Activated T-helper 2 cell treated with anti-CD3 and anti-CD28 coated beads, Interferon-gamma antibody, Interleukin-2, Interleukin-4, amounts not matched to agents 10 μg/mL and 5 μg/mL and 100 μg/mL, durations not matched to agents 14 hours and 24 hours and 36 hours (primary cell): ENCODE measurements at regions not wholly inside any gene's neighbourhood (a gene's known extent, or its start where the extent isn't known, plus 50 kb on each side); places are given as distances from the start of the nearest gene placed in this dataset.
A peak's percentile ranks its signal among the peaks of the same experiment; 100 is the strongest.

Source experiments
- DNase-seq: peaks from one replicate; pipeline ENCODE4 v3.0.0; 2021; ENCODE audit warnings: low spot score
- H3K27ac Mint-ChIP-seq: one replicate; pipeline ENCODE4 v1.8.0; 2021; ENCODE audit warnings: mixed read lengths
- H3K27me3 Mint-ChIP-seq: one replicate; pipeline ENCODE4 v1.8.0; 2021; ENCODE audit warnings: low read depth, mixed read lengths
- H3K36me3 Mint-ChIP-seq: one replicate; pipeline ENCODE4 v1.8.0; 2021; ENCODE audit warnings: low read depth, mixed read lengths
- H3K4me1 Mint-ChIP-seq: one replicate; pipeline ENCODE4 v1.8.0; 2021; ENCODE audit warnings: low read depth, mixed read lengths
- H3K4me3 Mint-ChIP-seq: one replicate; pipeline ENCODE4 v1.8.0; 2021; ENCODE audit warnings: low read depth, mild to moderate bottlenecking, moderate library complexity, mixed read lengths
- H3K9me3 Mint-ChIP-seq: one replicate; pipeline ENCODE4 v1.8.0; 2021; ENCODE audit warnings: mixed read lengths
- intact Hi-C: fragments of 100-400 bp; cut with micrococcal nuclease; formaldehyde crosslinking; loops from one replicate; pipeline ENCODE4 v1.15.1; 2023

DNA sequence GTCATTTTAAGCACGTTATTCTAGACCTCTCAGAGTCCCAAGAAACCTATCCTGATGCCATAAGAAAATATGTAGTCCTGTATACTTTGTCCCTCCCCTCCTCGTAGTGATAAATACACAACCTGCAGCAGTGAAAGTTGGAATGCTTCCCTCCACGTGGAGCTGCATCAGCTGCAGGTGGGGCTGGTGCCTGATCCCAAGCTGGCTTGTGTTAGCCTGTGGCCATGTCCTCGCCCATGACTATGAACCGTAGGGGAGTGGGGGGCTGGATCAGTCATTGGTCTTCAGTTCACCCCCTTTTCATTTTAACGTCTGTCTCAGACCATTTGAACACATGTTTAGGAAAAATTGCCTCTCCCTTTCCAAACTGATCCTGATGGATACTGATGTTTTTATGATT is 171.4 kb upstream of the HABP2 start:
- Mint-ChIP-seq H3K27me3 (peaks cover 58% of the 10 kb centered on the region), H3K27ac (no peak overlapping the region), H3K36me3 (no peaks in the 10 kb centered on the region), H3K9me3 (no peaks in the 10 kb centered on the region), H3K4me1 (peaks cover 11% of the 10 kb centered on the region), H3K4me3 (no peak overlapping the region)
- DNase-seq: no peak
- intact Hi-C loops: loop anchor here (10.0 kb wide), 1 partner anchor 897 kb away; no protein-coding TSS in a partner anchor

DNA sequence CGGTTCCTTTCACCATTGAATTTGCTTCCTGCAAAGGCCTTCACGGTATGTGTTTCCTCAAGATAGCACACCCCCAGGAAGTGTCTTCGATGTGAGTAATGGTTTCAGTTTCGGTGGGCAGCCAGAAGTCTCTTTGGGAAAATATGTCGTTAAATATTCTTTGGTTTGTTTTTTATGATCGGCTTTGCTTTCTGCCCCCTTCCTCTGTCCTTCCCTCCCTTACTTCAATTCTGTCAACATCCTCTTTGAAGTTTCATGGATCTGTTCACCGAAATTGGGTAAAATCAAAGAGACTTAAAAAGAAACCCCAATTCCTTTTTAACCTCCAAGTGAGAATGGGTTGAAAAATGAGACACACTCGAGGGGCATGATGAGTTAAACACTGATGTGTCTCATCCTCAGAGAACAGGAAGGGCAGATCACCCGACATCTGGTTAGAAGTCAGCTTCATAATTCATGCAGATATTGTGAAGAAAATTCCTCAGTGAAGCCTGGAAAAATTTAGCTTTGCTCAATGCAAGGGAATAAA is 170.8 kb upstream of the HABP2 start:
- H3K4me3 Mint-ChIP-seq: peak overlapping the region; percentile 14
- no peak overlapping the region for H3K27ac Mint-ChIP-seq
- no peaks in the 10 kb centered on the region for H3K9me3 Mint-ChIP-seq
- peaks cover 11% of the 10 kb centered on the region for H3K4me1 Mint-ChIP-seq
- H3K27me3 Mint-ChIP-seq: peaks cover 62% of the 10 kb centered on the region
- intact Hi-C loops: loop anchor here (10.0 kb wide), 1 partner anchor 897 kb away; no protein-coding TSS in a partner anchor
- peak; percentile 9 for DNase-seq
- no peaks in the 10 kb centered on the region for H3K36me3 Mint-ChIP-seq

GRCh38 chr10:113382691-113383090 is 170.2 kb upstream of the HABP2 start:
- no peaks in the 10 kb centered on the region for H3K36me3 Mint-ChIP-seq
- peaks cover 11% of the 10 kb centered on the region for H3K4me1 Mint-ChIP-seq
- no peaks in the 10 kb centered on the region for H3K9me3 Mint-ChIP-seq
- peaks cover 59% of the 10 kb centered on the region for H3K27me3 Mint-ChIP-seq
- intact Hi-C loops: loop anchor here (10.0 kb wide), 1 partner anchor 898 kb away; no protein-coding TSS in a partner anchor
- H3K27ac Mint-ChIP-seq: no peak overlapping the region
- DNase-seq: no peak
- H3K4me3 Mint-ChIP-seq: no peak overlapping the region

DNA sequence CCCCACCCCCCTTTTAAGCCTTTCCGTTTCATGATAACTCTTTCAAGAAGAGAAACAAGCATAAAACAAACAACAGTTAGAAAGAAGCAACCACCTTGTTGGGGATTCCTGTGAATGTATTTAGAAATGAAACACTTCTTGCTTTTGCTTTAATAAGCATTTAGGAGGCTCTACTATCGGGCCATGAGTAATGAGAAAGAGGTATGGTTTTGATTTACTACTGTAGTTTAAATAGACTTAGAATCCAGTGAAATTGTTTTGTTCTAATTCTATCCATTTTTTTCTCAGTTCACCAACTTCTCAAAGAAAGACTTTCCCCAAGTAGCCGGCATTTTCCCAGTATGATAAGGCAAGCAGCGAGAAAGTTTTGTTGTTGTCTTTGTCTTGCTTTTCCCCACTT is 168.7 kb upstream of the HABP2 start:
- intact Hi-C loops: loop anchor here (10.0 kb wide), 1 partner anchor 899 kb away; no protein-coding TSS in a partner anchor
- peaks cover 11% of the 10 kb centered on the region for H3K4me1 Mint-ChIP-seq
- H3K27me3 Mint-ChIP-seq: peaks cover 54% of the 10 kb centered on the region
- no peak for DNase-seq
- no peak overlapping the region for H3K4me3 Mint-ChIP-seq
- no peaks in the 10 kb centered on the region for H3K9me3 Mint-ChIP-seq
- H3K27ac Mint-ChIP-seq: no peak overlapping the region
- no peaks in the 10 kb centered on the region for H3K36me3 Mint-ChIP-seq

DNA sequence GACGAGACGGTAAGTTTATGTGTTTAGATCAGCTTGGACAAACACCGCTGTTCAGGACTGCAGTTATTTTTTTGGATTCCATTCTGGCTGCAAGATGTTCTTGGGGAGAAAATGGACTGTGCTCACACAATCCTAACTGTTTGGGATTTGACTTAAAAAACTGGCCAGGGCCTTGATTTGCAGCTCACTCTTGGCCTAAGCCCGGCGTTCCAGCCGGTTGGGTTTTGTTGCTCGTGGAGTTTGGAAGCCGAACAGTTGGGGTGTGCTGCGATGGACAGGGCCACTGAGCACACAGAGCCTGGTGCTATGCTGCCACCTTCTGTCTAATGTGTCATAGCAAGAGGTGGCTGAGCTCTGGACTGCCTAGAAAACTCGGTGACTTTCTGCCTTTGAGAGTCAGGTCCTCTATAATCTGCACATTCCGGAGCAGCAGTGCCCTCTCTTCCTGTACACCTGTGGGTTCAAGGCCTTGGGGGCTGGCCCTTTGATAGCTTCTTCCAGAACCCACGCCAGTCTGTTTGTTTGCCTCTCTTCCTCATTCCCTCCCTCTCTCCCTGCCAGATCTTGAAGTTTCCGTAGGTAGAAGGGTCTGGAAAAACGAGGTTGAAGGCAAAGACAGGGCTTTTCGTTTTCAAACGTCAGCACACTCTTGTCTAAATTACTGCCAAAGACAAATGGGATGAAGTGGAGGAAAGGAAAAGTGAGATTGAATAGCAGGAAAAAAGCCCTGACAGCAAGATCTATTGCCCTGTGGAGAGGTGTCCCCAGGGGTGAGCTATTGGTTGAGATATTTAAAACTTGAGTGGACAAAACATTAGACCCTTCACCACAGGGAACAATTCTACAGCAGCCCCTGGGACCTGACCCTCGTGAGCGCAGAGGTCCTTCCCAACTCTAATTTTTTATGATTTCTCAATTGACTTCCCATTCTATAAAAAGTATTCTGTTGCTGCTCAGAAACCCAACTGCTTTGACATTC is 167.5 kb upstream of the HABP2 start:
- peaks cover 46% of the 10 kb centered on the region for H3K27me3 Mint-ChIP-seq
- H3K27ac Mint-ChIP-seq: no peak overlapping the region
- DNase-seq: peak; percentile 14
- no peaks in the 10 kb centered on the region for H3K36me3 Mint-ChIP-seq
- no peaks in the 10 kb centered on the region for H3K9me3 Mint-ChIP-seq
- H3K4me1 Mint-ChIP-seq: peaks cover 11% of the 10 kb centered on the region
- H3K4me3 Mint-ChIP-seq: no peak overlapping the region
- intact Hi-C loops: loop anchor here (5.0 to 10.0 kb wide), 2 partner anchors 663 to 901 kb away; no protein-coding TSS in a partner anchor

DNA sequence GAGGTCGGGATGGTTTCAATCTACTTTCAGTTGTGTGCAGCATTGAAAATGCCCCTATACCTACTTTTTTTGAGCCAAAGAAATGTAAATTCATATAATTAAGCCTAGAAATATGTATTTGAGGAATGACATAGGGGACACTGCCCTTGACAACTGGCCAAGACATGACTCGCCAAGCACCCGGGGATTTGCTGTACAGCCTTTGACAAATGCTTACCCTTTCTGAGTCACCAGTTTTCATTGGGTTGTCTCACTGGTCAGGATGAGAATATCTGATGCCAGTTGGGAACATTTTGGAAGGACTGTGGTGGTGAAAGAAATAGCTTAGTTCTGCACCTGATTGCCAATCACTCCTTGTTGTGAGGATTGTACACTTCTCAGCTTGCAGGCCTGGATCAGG is 166.8 kb upstream of the HABP2 start:
- Mint-ChIP-seq H3K9me3 (no peaks in the 10 kb centered on the region), H3K27me3 (peaks cover 45% of the 10 kb centered on the region), H3K36me3 (no peaks in the 10 kb centered on the region), H3K4me3 (no peak overlapping the region), H3K4me1 (peaks cover 11% of the 10 kb centered on the region), H3K27ac (no peak overlapping the region)
- intact Hi-C loops: loop anchor here (5.0 to 10.0 kb wide), 2 partner anchors 664 to 901 kb away; no protein-coding TSS in a partner anchor
- no peak for DNase-seq

DNA sequence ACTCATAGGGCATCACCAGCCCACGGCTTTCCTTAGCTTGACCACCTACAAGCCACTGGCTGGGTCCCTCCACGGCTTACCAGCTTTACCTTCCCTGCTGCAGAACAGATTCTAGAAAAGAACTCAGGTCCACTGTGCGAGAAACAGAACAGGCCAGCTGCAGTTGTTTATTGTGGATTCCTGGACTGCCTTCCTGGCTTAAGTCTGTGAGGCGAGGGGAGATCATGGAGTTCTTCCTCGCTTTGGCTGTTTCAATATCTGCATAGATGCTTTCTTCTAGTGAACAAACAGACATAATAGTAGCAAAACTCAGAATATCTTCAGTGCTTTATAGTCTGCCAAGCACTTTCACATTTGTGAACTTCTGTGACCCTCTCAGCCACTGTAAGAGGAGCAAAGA is 162.9 kb upstream of the HABP2 start:
- H3K27ac Mint-ChIP-seq: no peak overlapping the region
- H3K4me1 Mint-ChIP-seq: no peaks in the 10 kb centered on the region

DNA sequence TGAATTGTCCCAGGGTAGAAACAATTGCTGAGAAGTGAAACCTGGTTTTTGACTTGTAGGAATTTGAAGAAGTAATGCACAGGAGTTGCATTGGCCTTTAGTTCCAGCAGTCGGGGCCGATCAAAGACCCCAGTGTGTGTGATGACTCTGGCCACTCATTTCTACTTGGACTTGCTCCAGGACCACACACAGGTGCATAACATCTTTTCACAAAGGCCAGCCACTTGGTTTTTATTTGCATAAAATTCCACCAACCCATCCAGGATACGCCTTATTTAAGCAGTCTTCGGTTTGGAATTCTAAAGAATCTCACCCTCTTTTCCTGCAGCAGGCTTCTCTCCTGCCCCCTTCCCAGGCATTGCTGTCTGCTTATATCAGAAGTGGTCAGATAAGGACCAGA is 162.0 kb upstream of the HABP2 start:
- DNase-seq: no peak
- Mint-ChIP-seq H3K4me3 (no peak overlapping the region), H3K27ac (no peak overlapping the region), H3K9me3 (no peaks in the 10 kb centered on the region), H3K27me3 (peaks cover 9% of the 10 kb centered on the region), H3K4me1 (no peaks in the 10 kb centered on the region), H3K36me3 (no peaks in the 10 kb centered on the region)
- intact Hi-C loops: no loop called here

More for the DNA sequence above, 162.9 kb upstream of the HABP2 start:
- H3K9me3 Mint-ChIP-seq: no peaks in the 10 kb centered on the region
- H3K27me3 Mint-ChIP-seq: peaks cover 17% of the 10 kb centered on the region
- no peaks in the 10 kb centered on the region for H3K36me3 Mint-ChIP-seq
- DNase-seq: no peak
- intact Hi-C loops: loop anchor here (5.0 to 10.0 kb wide), 2 partner anchors 668 to 905 kb away; no protein-coding TSS in a partner anchor
- H3K4me3 Mint-ChIP-seq: no peak overlapping the region

- Mint-ChIP-seq H3K27me3 (no peaks in the 10 kb centered on the region), H3K36me3 (no peaks in the 10 kb centered on the region), H3K9me3 (no peaks in the 10 kb centered on the region), H3K27ac (no peak overlapping the region), H3K4me1 (no peaks in the 10 kb centered on the region), H3K4me3 (no peak overlapping the region)
- DNase-seq: no peak
- intact Hi-C loops: no loop called here
These were observed 155.8 kb upstream of the HABP2 start for GRCh38 chr10:113397047-113397446.

- Mint-ChIP-seq H3K27ac (no peak overlapping the region), H3K9me3 (no peaks in the 10 kb centered on the region), H3K27me3 (no peaks in the 10 kb centered on the region), H3K36me3 (no peaks in the 10 kb centered on the region), H3K4me3 (no peak overlapping the region), H3K4me1 (no peaks in the 10 kb centered on the region)
- intact Hi-C loops: no loop called here
- DNase-seq: no peak
These were observed 153.8 kb upstream of the HABP2 start for GRCh38 chr10:113399065-113399464.

- no peaks in the 10 kb centered on the region for H3K27me3 Mint-ChIP-seq
- H3K36me3 Mint-ChIP-seq: no peaks in the 10 kb centered on the region
- no peak overlapping the region for H3K4me3 Mint-ChIP-seq
- H3K9me3 Mint-ChIP-seq: no peaks in the 10 kb centered on the region
- no peak for DNase-seq
- H3K27ac Mint-ChIP-seq: no peak overlapping the region
- H3K4me1 Mint-ChIP-seq: no peaks in the 10 kb centered on the region
- intact Hi-C loops: no loop called here
These were observed 150.3 kb upstream of the HABP2 start for GRCh38 chr10:113402602-113403001.

GRCh38 chr10:113407218-113407617 is 145.6 kb upstream of the HABP2 start:
- Mint-ChIP-seq H3K27me3 (no peaks in the 10 kb centered on the region), H3K9me3 (no peaks in the 10 kb centered on the region), H3K27ac (no peak overlapping the region), H3K4me3 (no peak overlapping the region), H3K4me1 (no peaks in the 10 kb centered on the region), H3K36me3 (no peaks in the 10 kb centered on the region)
- DNase-seq: no peak
- intact Hi-C loops: no loop called here

- H3K9me3 Mint-ChIP-seq: no peaks in the 10 kb centered on the region
- H3K27me3 Mint-ChIP-seq: no peaks in the 10 kb centered on the region
- no peaks in the 10 kb centered on the region for H3K36me3 Mint-ChIP-seq
- DNase-seq: no peak
- no peak overlapping the region for H3K4me3 Mint-ChIP-seq
- intact Hi-C loops: no loop called here
- H3K4me1 Mint-ChIP-seq: no peaks in the 10 kb centered on the region
- H3K27ac Mint-ChIP-seq: no peak overlapping the region
These were observed 143.7 kb upstream of the HABP2 start for GRCh38 chr10:113409175-113409574.
